GM19240 (cell line): ENCODE measurements at regions not wholly inside any gene's neighbourhood (a gene's known extent, or its start where the extent isn't known, plus 50 kb on each side); places are given as distances from the start of the nearest gene placed in this dataset.
"Not testable (repeated sequence)": the region's sequence is repeated elsewhere in the genome, so short reads cannot be mapped to it uniquely, and the experiment has no call there.

Source experiments
- DNase-seq: peaks from one replicate; pipeline ENCODE4 v3.0.0; 2011; ENCODE audit warnings: low spot score; ENCODE audit not compliant: insufficient read length

GRCh38 chr6:149234051-149234962, 83.2 kb upstream of the TAB2 start:
- no peak for DNase-seq

DNA sequence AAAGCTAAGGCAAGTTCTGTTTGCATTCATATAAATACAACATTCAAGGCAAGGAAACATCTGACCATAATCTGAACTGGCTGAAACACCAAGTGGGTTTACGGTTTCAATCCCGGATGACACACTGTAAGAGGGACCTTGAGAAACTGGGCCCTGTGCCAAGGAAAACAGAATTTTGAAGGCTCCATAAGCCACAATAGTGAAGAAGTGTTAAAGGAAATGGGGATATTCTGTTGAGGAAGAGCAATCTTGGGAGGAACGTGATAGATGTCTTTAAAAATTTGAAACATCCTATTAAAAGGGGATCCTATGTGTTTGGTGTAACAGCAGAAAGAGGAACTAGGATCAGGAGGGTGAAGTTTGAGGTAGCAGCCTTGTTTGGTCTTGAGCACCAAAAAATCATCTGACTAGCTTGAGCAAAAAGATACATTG, 82.4 kb upstream of the TAB2 start:
- DNase-seq = no peak

- DNase-seq = no peak
These were observed 80.9 kb upstream of the TAB2 start for GRCh38 chr6:149236589-149236988.

GRCh38 chr6:149237464-149237863, 80.0 kb upstream of the TAB2 start:
- DNase-seq = no peak

DNA sequence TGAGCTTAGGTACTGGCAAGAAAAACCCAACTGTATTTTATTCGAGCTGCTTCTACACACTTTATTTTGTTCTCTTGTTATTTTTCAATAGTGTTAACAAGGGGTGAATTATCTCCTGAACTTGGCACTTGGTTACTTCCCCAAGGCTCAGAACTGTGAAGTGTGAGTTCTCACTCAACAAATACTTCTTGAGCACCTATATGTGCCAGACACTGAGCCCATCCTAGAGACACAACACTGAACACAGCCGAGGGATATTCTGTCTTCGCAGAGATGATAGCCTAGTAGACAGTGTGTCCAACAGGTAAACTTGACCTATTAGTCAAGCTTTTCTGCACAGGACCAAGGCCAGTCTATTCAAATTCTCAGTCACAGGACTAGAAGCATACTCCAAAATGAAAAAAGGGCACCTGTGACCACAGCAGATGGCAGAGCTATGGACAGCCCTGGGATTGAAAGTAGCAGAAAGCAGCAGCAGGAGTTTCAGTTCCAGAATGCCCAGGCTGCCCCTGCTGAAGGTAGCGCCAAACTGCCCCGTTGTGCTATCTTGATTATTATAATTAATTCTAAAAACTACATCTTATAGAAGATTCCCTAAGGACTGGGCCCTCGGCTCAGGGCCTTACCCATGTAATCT, 77.8 kb upstream of the TAB2 start:
- DNase-seq = no peak

GRCh38 chr6:149242883-149243282, 74.6 kb upstream of the TAB2 start:
- no peak for DNase-seq

GRCh38 chr6:149244105-149244504, 73.4 kb upstream of the TAB2 start:
- no peak for DNase-seq

GRCh38 chr6:149246691-149247384, 70.7 kb upstream of the TAB2 start:
- DNase-seq = peak; percentile 29

DNA sequence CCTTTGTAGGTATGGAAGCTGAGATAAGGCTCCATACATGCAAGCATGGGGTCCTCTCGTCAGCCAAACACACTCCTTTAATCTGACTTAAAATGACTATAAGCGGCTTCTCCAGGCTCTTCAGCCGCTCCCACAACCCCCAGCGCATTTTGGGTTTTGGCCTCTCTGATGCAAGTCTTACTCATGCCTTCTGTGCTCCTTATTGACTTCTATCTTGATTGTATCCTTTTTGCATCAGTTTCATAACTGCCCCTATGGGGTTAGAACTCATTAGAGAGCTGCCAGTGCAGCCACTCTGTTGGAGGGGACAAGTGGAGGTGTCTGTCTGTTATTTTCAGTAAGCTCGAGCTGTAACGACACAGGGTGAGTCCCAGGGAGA, 70.1 kb upstream of the TAB2 start:
- no peak for DNase-seq

DNA sequence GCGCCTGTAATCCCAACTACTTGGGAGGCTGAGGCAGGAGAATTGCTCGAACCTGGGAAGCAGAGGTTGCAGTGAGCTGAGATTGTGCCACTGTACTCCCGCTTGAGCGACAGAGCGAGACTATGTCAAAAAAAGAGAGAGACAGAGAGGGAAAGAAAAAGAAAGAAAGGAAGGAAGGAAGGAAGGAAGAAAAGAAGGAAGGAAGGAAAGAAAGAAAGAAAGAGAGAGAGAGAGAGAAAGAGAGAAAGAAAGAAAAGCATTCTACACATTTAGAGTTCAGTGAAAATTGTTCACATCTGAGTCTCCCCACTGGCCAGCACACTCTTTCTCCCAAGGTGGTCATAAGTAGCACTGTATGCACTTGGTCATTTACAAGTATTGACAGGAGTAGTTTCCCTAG, 69.2 kb upstream of the TAB2 start:
- not testable (repeated sequence) for DNase-seq

DNA sequence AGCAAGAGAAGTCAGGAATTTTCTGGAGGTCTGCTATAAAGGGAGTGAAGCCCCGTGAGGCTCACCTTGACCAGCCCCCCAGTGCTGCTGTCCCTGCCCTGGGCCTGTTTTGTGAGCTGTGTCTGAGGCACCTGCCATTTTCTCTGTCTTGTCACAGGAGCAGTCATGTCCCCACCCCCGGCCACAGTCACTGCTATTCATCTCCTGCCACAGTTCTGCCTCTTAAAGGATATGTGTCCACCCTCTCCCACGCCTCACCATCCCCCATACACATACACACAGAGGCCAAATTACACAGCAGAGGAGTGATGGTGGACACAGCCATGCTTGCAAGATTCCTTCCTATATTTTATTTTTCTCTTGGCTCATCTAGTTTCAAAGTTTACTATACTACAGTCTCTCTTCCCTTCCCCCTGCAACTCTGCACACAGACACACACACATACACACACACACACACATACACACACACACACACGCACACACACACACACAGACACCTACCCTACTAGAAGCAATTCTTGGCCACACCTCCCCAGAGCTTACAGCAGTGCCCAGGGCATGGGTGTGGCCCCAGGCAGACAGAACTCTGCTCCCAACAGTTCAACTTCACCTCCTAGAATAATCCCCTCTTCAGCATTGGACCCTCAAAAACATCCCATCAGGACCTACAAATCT, 68.7 kb upstream of the TAB2 start:
- DNase-seq = no peak

DNA sequence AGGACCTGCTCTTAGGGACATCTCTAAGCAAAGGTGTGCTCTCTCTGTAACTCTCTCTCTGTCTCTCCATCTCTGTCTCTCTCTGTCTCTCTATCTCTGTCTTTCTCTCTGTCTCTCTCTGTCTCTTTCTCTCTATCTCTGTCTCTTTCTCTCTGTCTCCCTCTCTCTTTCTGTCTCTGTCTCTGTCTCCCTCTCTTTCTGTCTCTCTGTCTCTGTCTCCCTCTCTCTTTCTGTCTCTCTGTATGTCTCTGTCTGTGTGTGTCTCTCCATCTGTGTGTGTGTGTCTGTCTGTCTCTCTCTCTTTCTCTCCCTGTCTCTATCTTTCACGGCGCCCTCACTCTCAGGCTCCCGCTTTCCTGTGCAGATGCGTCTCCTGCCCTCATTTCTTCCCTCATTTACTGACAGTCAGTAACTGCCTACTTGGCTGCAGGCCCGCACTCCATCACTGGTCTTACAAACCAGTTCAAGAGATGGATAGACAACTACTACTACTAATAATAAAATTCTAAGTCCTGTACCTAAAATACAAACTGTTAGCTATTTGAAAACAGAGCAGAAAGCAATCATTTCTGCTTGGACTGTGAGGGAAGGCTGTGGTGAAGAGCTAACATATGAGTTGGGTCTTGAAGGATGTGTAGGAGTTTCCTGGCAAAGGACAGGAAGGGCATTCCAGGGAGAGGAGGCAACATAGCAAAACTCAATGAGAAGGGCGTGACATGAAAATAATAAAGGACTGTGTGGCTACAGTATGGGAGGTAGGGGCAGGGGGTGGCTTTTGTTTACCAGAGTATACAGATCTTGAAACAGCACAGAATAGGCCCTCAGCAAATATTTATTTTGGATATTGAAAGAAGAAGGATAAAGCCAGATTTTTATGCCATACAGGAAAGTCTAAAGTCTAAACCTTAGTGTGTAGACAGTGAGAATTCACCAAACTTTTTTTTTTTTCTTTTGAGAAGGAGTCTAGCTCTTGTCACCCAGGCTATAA, 67.8 kb upstream of the TAB2 start:
- DNase-seq = no peak

DNA sequence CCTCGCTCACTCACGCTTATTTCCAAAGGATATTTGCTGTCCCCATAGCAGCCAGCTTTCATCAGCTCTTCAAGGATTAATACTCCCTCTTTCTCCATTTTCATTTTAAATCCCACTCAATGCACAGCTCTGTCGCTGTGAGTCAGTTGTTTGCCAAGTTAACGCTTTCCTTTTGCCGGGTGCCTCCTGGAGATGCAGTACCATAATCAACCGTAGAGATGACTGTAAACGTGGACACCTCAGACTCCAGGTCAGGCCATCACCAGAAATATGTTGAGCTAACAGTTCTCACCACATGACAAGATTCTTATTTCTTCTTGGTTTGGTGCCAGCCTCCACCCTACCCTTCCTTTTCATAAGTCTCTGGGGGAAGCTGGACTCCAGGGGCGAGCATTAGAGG, 66.6 kb upstream of the TAB2 start:
- DNase-seq = no peak

DNA sequence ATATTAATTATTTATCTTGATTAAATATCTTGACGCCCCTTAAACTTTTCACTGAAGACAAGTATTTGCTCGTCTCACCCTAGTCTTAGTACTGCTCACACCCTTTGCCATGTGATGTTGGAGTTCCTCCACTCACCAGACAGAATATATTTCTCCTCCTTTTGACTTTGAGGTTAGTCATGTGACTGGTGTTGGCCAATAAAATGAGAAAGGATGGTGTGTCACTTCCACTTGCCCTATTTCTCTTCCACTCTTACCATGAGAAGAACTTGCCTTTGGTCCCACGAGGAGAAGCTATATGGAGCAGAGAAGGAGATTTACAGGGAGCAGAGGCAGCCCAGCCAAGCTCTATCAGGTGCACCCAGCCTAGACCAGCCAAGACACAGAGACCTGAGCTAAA, 64.9 kb upstream of the TAB2 start:
- no peak for DNase-seq

- DNase-seq = no peak
These were observed 63.3 kb upstream of the TAB2 start for GRCh38 chr6:149254253-149254652.

DNA sequence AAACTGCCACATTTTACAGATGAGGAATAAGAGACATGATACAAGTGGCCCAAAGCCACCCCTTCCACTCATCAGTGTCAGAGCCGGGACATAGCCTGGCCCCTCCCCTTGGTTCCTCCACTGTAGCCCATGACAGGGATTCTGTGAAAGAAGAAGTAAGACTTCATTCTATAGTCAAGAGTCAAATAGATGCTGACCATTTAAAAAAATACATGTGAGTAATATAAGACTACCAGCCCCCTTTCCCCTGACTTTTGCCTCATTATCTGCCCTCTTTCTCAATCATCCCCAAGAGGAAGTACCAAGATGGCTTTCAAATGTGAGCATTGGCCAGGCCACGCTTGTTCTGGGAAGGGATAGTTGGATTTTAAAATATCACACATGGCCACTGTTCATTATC, 57.8 kb upstream of the TAB2 start:
- no peak for DNase-seq

DNA sequence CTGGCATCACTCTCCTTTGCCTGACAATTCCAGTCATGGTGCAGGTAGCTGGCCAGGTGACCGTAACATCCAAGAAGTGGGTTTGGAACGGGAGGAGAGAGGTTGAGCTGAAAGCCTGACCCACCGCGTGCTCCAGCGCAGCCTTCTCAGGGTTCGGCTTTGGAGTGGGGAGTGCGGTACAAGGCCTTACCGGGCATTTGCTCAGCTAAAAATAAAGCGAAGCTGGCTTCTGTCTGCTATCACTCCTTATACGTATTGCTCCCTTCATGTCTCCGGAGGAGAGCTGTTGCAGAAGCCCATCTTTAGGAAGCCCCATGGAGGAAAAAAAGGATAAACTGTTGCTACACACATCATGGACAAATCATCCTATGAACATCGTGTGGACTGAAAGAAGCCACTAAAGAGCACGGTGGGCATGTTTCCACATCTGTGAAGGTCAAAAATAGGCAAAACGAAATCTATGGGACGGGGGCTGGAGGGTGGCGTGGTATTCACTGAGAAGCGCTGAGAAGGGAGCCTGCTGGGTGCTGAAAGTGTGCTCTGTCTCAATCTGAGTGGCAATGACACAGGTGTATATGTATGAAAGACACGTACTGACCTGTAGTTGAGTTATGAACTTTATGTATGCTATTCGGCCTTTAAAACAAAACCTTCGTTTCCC, 57.2 kb upstream of the TAB2 start:
- no peak for DNase-seq

DNA sequence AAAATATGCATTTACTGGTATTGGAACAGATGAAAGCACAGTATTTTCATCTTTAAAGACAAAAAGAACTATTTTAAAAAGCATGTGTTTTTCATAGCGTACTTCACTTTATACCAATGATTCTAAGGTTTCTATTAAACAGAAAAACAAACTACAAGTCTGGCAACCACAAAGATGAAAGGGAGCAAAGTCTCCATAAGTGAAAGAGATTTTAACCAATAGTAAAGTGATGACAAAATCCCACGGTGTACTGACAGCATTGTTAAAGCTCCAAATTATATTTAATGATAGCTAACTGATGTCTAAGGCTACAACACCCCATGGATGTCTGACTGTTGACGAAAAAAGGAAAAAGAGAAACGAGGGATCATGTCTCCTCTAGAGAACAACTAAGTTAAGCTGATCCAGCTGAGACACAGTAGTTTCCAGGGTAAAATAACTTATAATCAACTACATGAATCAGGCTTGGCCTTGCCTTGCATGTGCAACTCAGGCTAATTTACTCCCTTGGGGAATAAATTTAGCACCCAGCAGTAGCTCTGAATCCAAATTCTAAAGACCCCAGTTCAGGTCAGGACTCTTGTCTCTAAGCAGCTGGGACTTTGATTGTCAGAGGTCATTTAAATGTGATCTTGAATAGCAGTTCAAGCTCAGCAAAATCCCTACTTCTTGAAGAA, 56.0 kb upstream of the TAB2 start:
- DNase-seq = no peak

DNA sequence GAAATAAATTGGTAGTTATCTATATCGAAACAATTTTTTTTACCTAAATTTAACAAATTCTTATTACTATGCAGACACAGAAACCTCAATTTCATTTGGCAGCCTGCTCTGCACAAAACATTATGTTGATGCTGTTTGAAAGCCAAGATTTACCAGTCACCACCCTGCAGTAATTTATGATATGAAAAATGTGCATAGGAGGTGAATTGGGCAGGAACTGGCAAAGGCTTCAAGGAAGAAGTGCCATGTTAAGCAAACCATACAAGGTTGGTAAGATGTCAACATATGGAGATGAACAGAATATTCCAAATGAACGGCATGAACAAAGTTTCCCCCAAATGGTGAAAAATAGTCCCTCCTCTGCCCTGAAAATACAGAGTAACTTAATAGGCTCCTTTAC, 54.2 kb upstream of the TAB2 start:
- no peak for DNase-seq
